NCI-H1436 (cell line): ENCODE measurements at regions not wholly inside any gene's neighbourhood (a gene's known extent, or its start where the extent isn't known, plus 50 kb on each side); places are given as distances from the start of the nearest gene placed in this dataset.
"Not testable (repeated sequence)": the region's sequence is repeated elsewhere in the genome, so short reads cannot be mapped to it uniquely, and the experiment has no call there.

Source experiments
- DNase-seq: peaks from one replicate; lab custom pipeline; 2025; lab: John Stamatoyannopoulos, UW

GRCh38 chr1:70490153-70490552, 79.1 kb downstream of the CTH start:
- no peak for DNase-seq

DNA sequence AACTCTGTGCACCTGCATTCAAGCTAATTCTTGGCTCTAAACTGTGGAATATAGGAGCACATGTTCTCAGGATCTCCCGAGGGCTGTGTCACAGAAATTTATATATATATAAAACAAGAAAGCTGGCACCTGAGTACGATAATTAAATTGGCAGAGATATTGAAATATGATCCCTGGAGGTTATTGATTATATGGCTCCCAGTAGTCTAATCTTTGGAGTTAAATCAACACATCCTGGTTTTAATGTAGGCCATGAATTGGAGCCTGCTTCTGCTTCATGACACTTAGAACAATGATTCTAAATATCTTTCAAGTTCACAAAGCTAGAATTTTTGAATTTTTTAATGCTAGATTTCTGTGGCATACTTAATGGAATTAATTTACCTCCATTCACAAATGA, 84.3 kb downstream of the CTH start:
- DNase-seq, result no peak

GRCh38 chr1:70496181-70496580, 85.1 kb downstream of the CTH start:
- no peak for DNase-seq

GRCh38 chr1:70497152-70497551, 86.1 kb downstream of the CTH start:
- DNase-seq, result no peak

- no peak for DNase-seq
Measured at GRCh38 chr1:70498666-70499065, 87.6 kb downstream of the CTH start.

- DNase-seq, result no peak
Measured at GRCh38 chr1:70499695-70500094, 88.6 kb downstream of the CTH start.

DNA sequence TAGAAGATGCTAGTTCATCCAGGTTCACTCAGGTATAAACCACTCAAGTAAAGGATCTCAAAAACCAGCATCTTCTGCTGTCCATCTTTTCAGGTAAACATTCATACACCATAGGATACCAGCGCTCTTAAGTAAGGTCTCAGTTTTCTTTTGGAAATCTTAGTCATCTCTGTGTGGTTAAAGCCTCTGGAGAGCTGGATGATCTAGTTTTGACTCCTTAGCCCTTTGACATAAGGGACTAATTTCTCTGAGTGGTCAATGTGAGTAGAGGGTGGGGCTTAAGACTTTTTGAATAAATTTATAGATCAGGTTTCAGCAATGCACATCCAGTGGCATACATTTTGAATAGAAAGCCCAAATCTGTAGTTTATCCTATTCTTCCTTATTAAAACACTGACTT, 92.3 kb downstream of the CTH start:
- DNase-seq, result no peak

DNA sequence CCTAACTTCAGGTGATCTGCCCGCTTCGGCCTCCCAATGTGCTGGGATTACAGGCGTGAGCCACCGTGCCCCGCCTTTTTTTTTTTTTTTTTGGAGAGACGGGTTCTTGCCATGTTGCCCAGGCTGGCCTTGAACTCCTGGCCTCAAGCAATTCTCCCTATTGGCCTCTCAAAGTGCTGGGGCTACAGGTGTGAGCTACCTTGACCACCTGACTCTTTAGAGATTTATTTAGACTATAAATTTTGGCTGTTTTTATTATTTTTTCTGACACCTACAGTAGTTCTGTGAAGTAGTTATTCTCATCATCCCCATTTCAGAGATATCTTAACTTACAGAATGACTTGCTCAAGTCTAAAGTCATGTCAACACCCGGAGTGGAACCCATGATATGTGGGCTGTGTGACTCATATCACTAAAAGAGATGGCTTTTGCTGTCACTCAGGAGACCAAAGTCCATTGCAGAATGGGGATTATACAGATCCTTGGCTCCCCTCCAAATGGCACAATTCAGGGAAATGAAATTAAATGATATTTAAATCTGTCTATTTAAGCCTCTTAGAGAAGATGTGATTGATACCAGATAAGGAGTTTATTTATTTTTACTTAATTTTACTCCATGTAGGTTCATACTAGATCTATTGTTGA, 93.2 kb downstream of the CTH start:
- DNase-seq, result no peak

DNA sequence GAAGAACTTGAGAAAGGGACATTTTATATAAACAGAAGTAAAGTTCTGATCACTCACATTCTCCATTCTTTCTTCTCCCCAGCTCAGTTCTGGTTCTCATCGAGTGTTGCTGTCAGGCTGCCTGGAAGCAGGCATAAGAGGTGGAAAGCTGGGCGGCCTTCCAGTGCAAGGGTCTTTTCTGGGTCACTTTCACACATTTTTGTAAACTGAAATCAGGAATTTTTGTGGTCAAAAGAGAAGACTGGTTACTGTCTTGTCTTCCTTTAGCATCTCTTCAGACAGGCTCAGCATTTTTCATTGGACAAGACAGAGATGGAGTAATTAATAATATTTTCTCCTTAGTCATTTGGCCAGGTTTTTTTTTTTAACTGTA, 93.7 kb downstream of the CTH start:
- DNase-seq, result no peak

DNA sequence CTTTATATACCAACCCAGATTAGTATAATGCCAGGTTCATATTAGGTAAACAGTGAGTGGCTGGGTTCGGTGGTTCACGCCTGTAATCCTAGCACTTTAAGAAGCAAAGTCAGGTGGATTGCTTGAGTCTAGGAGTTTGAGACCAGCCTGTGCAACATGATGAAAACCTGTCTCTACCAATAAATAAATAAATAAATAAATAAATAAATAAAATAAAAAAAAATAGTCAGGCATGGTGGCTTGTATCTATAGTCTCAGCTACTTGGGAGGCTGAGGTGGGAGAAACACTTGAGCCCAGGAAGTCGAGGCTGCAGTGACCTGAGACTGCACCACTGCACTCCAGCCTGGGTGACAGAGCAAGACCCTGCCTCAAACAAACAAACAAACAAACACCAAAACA, 96.9 kb downstream of the CTH start:
- not testable (repeated sequence) for DNase-seq

GRCh38 chr1:70509996-70510876, 99.2 kb downstream of the CTH start:
- DNase-seq, result peak; percentile 69

DNA sequence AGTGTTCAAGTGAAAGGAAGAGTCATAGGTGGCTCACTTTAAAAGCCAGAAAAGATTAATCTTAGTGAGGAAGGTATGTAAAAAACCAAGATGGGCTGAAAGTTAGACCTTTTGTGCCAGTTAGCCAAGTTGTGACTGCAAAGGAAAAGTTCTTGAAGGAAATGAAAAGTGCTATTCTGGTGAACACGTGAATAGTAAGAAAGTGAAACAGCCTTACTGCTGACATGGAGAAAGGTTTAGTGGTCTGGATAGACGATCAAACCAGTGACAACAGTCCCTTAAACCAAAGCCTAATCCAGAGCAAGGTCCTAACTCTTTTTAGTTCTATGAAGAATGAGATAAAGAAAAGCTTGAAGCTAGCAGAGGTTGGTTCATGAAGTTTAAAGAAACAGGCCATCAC, 106.4 kb downstream of the CTH start:
- DNase-seq, result no peak

DNA sequence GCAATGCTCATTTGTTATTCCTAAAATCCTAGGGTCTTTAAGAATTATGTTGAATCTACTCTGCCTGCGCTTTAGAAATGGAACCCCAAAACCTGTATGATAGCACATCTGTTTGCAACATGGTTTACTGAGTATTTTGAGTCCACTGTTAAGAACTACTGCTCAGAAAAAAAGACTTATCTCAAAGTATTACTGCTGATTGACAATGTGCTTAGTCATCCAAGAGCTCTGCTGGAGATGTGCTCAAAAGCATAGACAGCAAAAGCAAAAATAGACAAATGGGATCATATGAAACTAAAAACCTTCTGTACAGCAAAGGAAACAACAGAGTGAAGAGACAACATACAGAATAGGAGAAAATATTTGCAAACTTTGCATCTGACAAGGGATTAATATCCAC, 107.0 kb downstream of the CTH start:
- DNase-seq, result no peak

DNA sequence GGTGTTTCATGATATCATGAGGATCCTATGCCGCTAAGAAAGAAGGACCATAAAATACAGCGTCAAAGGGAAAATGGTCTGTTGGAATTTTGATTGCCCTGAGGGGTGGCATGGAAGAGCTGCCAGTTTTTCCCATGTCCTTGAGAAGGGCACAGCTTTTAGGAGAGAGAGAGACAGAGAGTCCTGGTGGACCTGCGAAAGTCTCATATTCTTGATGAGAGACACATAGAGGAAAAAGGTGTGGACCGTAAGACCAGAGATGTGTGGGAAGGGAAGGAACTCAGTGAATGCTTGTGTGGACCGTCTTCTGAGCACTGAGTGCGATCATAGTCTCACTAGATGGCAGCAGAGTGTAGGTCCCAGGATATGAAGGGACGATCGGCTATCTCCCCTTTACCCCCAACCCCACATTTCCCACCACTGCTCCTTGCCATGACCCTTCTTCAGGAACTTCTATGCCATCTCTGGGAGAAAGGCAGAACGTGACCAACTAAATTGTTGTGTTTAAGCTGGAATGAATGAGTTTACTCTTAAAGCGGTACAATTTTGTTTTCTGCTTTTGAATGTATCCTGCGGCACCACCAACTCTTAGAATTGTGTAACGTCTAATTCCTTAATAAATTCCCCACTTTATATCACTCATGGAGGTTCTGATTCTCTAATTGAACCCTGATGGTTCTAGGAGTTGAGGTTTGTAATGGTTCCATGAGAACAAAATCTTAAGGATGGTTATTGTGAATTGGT, 117.7 kb downstream of the CTH start:
- peak; percentile 34 for DNase-seq

- DNase-seq, result no peak
Measured at GRCh38 chr1:70536708-70537366, 125.8 kb downstream of the CTH start.

- no peak for DNase-seq
Measured at GRCh38 chr1:70537788-70538187, 126.7 kb downstream of the CTH start.

DNA sequence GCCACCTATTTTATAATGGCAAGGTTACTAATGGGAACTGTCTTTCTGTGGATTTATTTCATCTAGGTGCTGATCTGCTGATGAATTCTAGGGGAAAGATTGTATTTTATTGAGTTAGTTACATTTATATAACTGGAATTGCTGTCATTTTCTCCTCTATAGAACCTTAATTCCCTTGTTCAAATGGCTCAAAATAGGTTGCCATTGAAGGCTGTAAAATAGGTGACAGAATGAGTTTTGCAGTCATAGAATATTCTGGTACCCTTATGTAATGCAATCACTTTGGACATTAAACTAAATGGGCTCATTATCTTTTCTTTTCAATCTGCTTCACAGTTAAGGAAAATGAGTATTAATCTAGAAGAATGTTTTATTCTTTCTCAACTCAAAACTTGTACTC, 131.0 kb downstream of the CTH start:
- no peak for DNase-seq

DNA sequence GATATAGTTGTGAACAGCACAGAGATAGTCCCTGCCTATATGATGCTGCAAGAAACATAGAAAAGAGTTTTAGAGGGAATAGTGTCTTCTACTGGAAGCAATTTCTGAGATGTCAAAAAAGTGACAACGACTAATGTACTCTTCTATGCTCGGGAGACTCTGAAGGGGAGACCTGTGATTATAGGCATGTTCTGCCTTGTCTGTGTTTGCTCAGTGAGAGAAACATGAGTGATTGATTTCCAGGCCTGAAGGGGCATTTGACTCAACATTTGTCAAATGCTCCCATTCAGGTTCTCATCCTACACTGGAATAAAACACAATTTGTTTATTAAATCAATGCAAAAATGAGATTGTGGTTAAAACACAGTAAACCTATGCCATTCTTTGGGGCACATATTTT, 131.8 kb downstream of the CTH start:
- DNase-seq, result peak; percentile 40

DNA sequence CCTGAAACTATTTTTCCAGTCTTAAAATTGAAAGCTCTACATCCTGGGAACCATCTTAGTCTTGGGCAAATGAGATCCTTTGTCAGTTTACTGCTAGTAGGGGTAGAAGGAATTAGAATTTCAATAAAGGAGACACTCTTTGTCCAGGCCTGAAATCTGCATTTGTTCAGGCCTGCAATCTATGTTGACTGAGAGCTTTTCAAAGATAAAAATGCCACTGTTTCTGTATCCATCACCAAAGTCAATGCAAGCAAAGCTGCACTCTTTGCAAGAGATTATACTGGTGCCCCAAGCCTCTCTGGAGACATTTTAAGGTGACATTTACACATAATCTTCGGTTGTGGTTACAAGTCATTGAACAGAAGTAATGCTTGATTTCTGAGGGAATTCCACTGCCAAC, 135.7 kb downstream of the CTH start:
- no peak for DNase-seq

DNA sequence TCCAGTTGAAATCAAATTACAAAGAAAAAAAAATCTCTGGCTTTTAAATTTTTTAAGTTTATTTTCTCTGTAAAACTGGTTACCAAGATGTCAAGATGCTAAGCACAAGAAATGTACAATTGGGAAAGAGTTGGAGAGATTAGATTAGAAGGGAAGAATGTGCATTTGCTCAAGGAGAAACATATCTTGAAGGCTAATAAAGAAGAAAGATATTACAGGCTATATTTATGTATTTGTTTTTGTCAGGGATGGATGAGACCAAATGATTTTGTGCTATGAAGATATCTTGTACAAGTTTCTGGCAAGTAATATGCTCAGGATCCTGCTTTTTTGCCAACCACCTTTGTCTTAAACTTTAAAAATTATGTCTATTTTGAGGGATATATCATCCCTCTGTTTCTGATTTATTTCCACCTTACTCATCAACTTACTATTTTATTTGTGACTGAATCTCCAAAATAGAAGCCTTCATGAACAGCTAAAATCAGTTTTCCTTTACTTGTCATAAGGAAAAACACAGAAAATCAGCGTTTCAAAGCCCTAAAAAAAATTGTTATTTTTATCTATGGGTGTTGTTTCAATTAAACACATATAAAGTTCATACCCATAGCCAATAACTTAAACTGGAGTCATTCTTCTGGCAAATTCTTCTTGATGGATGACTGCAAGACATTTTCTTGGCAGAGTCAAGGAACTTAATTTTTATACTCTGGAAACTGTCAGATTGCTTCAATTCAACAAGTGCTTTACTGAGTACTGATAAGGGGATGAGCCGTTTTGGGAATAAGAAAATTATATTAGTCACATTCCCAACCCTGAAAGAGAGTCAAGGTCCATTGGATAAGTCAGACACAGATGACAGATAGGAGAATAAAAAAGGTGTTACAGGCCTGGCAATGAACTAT, 141.8 kb downstream of the CTH start:
- DNase-seq, result no peak

GRCh38 chr1:70553567-70553956, 142.5 kb downstream of the CTH start:
- DNase-seq, result no peak
